Naive thymus-derived CD8-positive, alpha-beta T cell (primary cell): ENCODE measurements at regions not wholly inside any gene's neighbourhood (a gene's known extent, or its start where the extent isn't known, plus 50 kb on each side); places are given as distances from the start of the nearest gene placed in this dataset.

Experiments used
- ATAC-seq, 2 donors: fragments of 150-1000 bp; cut with Tn5 transposase in 1 of 2; sonication (Bioruptor Pico), chemical (Tn5 transposase) in 1 of 2; 1 replicate in 1 of 2; 2 replicates in 1 of 2; pipeline ENCODE4 v1.10.0; 2021; ENCODE audit warnings: mild to moderate bottlenecking in 2 of 2, moderate library complexity in 2 of 2
- POLR2A ChIA-PET: fragments of 350-600 bp; sonication (Branson Sonifier 250); formaldehyde crosslinking; loops from one replicate; lab custom pipeline; 2021; ENCODE audit warnings: antibody characterized with exemption; lab: Charles Lee
- DNase-seq, 10 donors: peaks; one replicate each; pipeline versions ENCODE4 v3.0.0 to v3.0.0-alpha.2; 2020 to 2022
- H3K27ac Mint-ChIP-seq, 10 donors: one replicate each; pipeline ENCODE4 v1.8.0; 2020 to 2022; ENCODE audit warnings: mild to moderate bottlenecking in 10 of 10, mixed read lengths in 10 of 10, moderate library complexity in 4 of 10, inconsistent platforms in 1 of 10
- H3K27me3 Mint-ChIP-seq, 5 donors: one replicate each; pipeline ENCODE4 v1.8.0; 2021 to 2022; ENCODE audit warnings: mixed read lengths in 5 of 5
- H3K36me3 Mint-ChIP-seq, 3 donors: one replicate each; pipeline ENCODE4 v1.8.0; 2020 to 2022; ENCODE audit warnings: mixed read lengths in 3 of 3, mild to moderate bottlenecking in 2 of 3, inconsistent platforms in 1 of 3
- H3K4me1 Mint-ChIP-seq, 4 donors: one replicate each; pipeline ENCODE4 v1.8.0; 2021 to 2022; ENCODE audit warnings: mixed read lengths in 4 of 4
- H3K4me3 Mint-ChIP-seq, 10 donors: one replicate each; pipeline ENCODE4 v1.8.0; 2020 to 2022; ENCODE audit warnings: mild to moderate bottlenecking in 10 of 10, mixed read lengths in 10 of 10, moderate library complexity in 6 of 10, inconsistent platforms in 1 of 10
- H3K9me3 Mint-ChIP-seq, 9 donors: one replicate each; pipeline ENCODE4 v1.8.0; 2020 to 2022; ENCODE audit warnings: mixed read lengths in 9 of 9, mild to moderate bottlenecking in 3 of 9, inconsistent platforms in 1 of 9, moderate library complexity in 1 of 9

DNA sequence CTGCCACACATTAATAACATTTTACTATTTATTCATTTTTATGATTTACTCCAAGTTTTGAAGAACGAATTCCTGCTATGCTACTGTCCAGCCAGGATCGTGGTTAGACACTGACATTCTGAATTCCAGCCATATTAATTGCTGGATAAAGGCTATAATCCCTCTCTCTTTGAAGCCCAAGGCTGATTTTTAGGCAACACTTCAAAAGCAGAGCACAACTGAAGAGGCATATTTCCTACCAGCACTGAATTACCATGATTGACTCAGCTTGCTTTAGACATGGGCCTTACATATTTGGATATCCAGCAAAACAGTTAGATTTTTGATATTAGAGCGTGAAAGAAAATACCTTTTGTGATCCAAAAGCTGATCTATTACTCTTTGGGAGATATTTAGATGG is 205.0 kb downstream of the ZIC1 start:
- POLR2A ChIA-PET = no interaction called here
- Mint-ChIP-seq H3K9me3 (peaks cover 0 to 6% (median 0%) of the 10 kb centered on the region in 9 donors), H3K27ac (no peak overlapping the region), H3K36me3 (no peaks in the 10 kb centered on the region), H3K4me3 (no peak overlapping the region), H3K27me3 (no peaks in the 10 kb centered on the region), H3K4me1 (no peaks in the 10 kb centered on the region)
- ATAC-seq (no peak), DNase-seq (no peak)

DNA sequence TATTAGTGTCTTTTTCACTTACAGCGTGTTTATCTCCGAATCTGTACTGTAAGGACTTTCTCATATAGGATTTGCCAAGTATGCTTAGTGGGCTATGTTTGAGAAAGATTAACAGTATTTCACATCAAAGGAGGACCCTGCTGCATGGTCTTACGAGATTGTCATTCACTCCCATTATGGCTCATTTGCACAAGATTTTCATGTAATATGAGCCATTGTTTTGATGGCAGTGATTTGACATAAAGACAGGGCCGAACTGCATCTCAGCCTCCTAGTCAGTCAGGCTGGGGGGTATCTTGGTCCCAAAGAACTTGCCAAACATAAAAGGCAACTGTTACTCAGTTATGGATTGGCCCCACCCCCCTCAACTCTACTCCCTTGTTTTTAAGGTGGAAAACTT is 205.9 kb downstream of the ZIC1 start:
- no peak for ATAC-seq
- Mint-ChIP-seq H3K9me3 (peaks cover 0 to 6% (median 0%) of the 10 kb centered on the region in 9 donors), H3K27me3 (no peaks in the 10 kb centered on the region), H3K27ac (no peak overlapping the region), H3K4me1 (no peaks in the 10 kb centered on the region), H3K36me3 (no peaks in the 10 kb centered on the region), H3K4me3 (no peak overlapping the region)
- POLR2A ChIA-PET = no interaction called here
- no peak for DNase-seq

DNA sequence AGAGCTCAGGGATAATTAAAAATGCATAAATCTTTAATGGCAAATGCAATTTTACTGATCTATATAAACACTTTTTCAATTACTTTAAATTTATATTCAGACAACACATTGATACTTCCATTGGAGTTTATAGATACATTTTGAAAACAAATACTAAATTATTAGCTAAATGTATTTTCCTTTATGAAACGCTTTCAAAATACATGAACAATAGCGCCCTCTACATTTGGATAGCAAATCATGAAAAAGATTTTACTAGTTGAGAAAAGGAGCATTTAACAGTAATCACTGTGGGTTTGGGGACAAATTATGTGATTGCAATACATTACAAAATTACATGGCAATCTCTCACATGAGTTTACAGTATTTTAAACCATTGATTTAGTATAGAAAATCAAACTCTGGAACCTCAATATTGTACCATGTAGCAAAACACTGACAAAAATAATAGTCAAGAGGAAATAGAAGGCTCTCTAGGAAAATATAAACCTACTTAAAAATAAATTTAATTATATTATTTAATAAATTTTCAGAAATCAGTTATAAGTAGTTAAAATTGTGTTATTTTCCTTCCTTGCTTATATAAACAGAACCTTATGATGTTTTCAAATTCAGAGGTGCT is 207.9 kb downstream of the ZIC1 start:
- Mint-ChIP-seq H3K9me3 (peaks cover 0 to 3% (median 0%) of the 10 kb centered on the region in 9 donors), H3K36me3 (no peaks in the 10 kb centered on the region), H3K4me1 (no peaks in the 10 kb centered on the region), H3K27me3 (no peaks in the 10 kb centered on the region), H3K4me3 (no peak overlapping the region), H3K27ac (no peak overlapping the region)
- ATAC-seq = no peak
- no peak for DNase-seq
- POLR2A ChIA-PET = no interaction called here

DNA sequence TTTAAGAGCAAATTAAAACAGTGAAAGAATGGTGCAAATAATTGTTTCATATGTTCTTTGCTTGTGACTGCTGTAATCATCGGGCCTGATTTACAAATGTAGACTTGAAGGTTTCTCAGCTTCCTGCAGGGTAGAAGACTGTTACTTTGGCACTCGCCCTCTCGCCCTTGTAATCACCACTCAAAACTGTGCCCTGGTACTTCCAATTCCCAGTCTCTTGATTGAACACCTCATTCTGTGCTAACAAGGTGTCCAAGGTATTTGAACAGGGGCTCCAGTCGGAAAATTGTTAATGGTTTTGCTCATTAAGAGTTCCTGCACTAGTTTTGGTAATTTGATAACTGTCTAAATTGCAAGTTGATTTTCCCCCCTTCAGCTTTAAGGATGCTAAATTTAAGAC is 209.5 kb downstream of the ZIC1 start:
- Mint-ChIP-seq H3K9me3 (peaks cover 0 to 10% (median 3%) of the 10 kb centered on the region in 9 donors), H3K27ac (no peak overlapping the region), H3K27me3 (peaks cover 0 to 3% (median 0%) of the 10 kb centered on the region in 5 donors), H3K4me3 (no peak overlapping the region), H3K4me1 (no peaks in the 10 kb centered on the region), H3K36me3 (no peaks in the 10 kb centered on the region)
- POLR2A ChIA-PET = no interaction called here
- ATAC-seq (no peak), DNase-seq (no peak)

DNA sequence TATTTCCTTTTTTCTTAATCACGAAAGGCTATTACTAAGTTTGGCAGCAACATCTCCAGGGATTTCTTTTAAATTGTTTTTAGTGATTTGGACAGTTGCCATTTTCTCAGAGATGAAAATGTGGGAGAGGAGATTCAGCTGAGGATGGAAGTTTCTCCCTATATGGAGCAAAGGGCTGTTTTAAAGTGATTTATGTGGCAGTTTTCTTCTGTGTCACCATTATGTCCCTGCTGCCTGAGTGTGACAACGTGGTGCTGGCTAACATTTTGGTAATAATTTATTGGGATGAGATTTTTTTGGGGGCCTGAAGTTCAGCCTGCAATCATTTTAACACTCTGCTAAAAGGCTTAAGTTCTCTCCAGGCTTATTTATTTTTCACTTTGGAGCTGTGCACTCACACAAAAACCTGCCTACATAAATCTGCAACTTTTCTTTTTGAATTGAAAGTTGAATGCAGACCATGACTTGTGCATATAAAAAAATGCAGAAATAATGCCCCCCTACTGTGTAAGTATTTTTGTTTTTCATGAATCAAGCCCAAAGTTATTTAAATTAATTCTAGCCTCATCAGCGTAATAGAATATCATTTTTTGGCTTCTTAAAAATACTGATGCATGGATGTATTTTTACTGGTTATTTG is 210.9 kb downstream of the ZIC1 start:
- Mint-ChIP-seq H3K27ac (no peak overlapping the region), H3K36me3 (no peaks in the 10 kb centered on the region), H3K4me3 (no peak overlapping the region), H3K9me3 (peaks cover 0 to 10% (median 3%) of the 10 kb centered on the region in 9 donors), H3K4me1 (no peaks in the 10 kb centered on the region), H3K27me3 (peaks cover 0 to 4% (median 0%) of the 10 kb centered on the region in 5 donors)
- ATAC-seq (no peak), DNase-seq (no peak)
- POLR2A ChIA-PET = no interaction called here

DNA sequence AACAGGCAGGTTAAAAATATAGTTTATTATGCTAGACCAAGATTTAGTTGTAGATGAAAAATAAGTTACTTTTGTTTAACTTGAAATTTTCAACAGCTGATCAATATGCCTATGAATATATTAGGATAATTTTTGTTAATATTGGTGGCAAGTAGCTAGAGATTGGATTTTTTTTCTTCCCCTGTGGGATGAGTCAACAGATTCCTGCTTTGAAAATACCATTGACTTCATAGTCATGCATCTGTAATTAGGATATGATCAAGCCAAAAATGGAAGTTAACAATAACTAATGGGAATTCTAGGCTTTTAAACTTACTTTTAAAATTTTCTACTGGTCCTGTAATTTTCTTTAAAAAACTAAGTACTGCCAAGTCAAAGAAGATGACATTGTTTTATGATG is 211.7 kb downstream of the ZIC1 start:
- no peak overlapping the region for H3K4me3 Mint-ChIP-seq
- no peak for DNase-seq
- ATAC-seq = no peak
- H3K27me3 Mint-ChIP-seq = peaks cover 0 to 4% (median 0%) of the 10 kb centered on the region in 5 donors
- H3K4me1 Mint-ChIP-seq = no peaks in the 10 kb centered on the region
- H3K36me3 Mint-ChIP-seq = no peaks in the 10 kb centered on the region
- H3K27ac Mint-ChIP-seq = no peak overlapping the region
- H3K9me3 Mint-ChIP-seq = peaks cover 0 to 10% (median 3%) of the 10 kb centered on the region in 9 donors
- POLR2A ChIA-PET = no interaction called here

DNA sequence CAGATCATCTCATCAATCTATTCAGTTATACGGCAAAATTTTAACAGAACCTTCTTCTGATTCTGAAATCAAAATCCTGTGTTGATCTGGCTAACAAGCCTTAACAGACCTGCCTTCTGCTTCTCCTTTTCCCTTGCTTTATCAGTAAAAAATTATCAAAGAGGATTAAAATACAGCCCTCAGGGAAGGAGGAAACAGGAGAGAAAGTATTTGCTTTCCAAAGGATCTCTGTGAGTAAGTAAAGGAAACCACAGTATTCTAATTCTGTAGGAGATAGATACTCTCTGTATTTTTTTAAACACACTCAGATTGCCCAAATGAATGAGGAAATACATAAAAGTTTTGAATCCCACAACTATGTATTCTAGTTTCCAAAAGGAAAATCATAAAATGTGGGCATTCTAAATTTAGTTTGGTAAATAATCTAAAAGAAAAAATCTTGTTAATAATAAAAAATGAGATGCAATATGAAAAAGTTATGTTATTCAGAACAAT is 221.8 kb downstream of the ZIC1 start:
- POLR2A ChIA-PET = no interaction called here
- Mint-ChIP-seq H3K27me3 (no peaks in the 10 kb centered on the region), H3K36me3 (no peaks in the 10 kb centered on the region), H3K9me3 (peaks cover 0 to 12% (median 5%) of the 10 kb centered on the region in 9 donors), H3K27ac (no peak overlapping the region), H3K4me1 (no peaks in the 10 kb centered on the region), H3K4me3 (no peak overlapping the region)
- no peak for ATAC-seq
- DNase-seq = no peak

DNA sequence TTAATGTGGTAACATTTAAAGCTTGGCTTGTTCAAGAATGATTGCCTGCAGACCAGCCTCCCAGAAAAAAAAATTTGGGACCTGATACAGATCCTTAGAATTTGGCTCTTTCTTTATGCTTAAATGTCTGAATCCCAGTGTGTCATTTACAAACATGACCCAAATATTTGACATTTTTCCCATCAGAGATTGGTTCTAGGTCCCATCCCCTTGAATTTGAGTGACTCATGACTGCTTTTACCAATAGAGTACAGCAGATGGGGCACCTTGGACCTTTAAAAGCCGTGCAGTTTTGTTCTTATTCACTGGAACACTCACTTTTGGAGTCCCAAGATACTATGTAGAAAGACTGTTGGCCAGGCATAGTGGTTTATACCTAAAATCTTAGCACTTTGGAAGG is 231.6 kb downstream of the ZIC1 start:
- DNase-seq = no peak
- no peak for ATAC-seq
- Mint-ChIP-seq H3K27ac (no peak overlapping the region), H3K4me3 (no peak overlapping the region), H3K4me1 (no peaks in the 10 kb centered on the region), H3K9me3 (peaks cover 10 to 45% (median 17%) of the 10 kb centered on the region in 9 donors), H3K36me3 (no peaks in the 10 kb centered on the region), H3K27me3 (peaks cover 0 to 4% (median 0%) of the 10 kb centered on the region in 5 donors)
- POLR2A ChIA-PET = no interaction called here

DNA sequence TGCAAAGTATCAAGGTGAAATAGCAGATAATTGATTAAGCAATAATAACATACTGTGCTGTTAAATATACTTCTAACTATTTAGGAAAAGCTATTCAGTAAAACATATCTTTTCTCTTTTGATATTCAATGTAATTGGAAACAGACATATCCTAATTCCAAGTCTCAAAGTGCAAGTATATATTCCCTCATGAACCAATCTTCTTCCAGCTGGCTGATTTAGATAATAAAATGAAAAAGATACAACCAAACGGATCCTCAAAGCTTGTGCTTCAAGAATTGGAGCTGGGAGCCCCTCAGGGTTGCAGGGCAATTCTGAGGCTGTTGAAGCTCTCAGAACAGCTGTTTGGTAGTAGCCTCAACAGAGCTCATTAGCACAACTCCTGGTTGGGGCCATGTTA is 236.6 kb downstream of the ZIC1 start:
- H3K4me1 Mint-ChIP-seq = no peaks in the 10 kb centered on the region
- H3K27me3 Mint-ChIP-seq = no peaks in the 10 kb centered on the region
- ATAC-seq (no peak), DNase-seq (no peak)
- POLR2A ChIA-PET = no interaction called here
- H3K4me3 Mint-ChIP-seq = no peak overlapping the region
- H3K27ac Mint-ChIP-seq = no peak overlapping the region
- H3K36me3 Mint-ChIP-seq = no peaks in the 10 kb centered on the region
- peaks cover 0 to 21% (median 5%) of the 10 kb centered on the region in 9 donors for H3K9me3 Mint-ChIP-seq

DNA sequence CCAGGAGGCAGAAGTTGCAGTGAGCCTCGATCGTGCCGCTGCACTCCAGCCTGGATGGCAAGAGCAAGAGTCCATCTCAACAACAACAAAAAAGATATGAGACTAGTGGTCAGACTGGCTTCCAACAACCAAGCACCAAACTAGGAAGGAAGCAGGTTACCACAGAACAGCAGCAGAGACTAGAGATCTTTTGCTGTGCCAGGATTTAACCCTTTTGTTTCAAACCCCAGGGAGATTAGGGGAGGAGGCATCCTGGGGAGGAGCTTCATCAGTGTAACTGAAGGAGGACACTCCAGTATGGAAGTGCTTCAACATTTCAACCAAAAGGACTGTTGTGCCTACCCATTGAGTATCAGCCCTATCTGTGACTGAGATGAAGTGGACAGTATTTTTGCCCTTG is 240.3 kb downstream of the ZIC1 start:
- Mint-ChIP-seq H3K27me3 (no peaks in the 10 kb centered on the region), H3K36me3 (no peaks in the 10 kb centered on the region), H3K27ac (no peak overlapping the region), H3K4me1 (peaks cover 0 to 2% (median 0%) of the 10 kb centered on the region in 4 donors), H3K9me3 (peaks cover 0 to 17% (median 5%) of the 10 kb centered on the region in 9 donors), H3K4me3 (no peak overlapping the region)
- no peak for DNase-seq
- ATAC-seq = no peak
- POLR2A ChIA-PET = no interaction called here

DNA sequence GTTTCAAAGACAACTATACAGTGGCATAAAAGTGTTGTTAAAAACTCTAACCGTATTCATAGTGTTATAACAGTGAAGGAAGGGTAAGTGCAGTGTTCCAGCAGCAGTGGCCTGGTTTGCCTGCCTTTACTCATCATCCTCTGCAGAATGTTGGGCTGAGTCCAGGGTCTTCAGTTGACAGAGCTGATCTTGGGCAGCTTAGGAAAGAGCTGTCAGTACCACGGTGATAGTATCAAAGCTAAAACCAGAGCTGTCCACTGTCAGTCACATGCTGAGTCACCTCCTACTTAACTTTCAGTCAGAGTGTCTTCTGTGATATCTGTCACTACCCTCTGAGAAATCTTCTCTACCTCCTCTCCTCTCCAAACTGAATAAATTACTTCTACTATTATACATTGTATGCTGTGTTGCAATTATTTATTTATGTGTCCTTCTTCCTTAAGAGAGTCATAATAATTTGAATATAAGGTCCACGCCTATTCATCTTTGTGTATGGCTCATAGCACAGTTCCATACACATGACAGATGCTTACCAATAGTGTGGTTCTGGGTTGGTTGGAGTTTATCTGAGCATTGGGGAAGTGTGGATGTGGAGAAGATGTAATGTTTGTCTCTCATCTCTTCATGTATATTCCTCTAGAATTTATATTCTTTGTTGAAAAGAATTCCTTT is 242.1 kb downstream of the ZIC1 start:
- no peak overlapping the region for H3K4me3 Mint-ChIP-seq
- no peak overlapping the region for H3K27ac Mint-ChIP-seq
- H3K27me3 Mint-ChIP-seq = no peaks in the 10 kb centered on the region
- DNase-seq (no peak), ATAC-seq (no peak)
- H3K4me1 Mint-ChIP-seq = peaks cover 0 to 2% (median 0%) of the 10 kb centered on the region in 4 donors
- POLR2A ChIA-PET = no interaction called here
- H3K36me3 Mint-ChIP-seq = no peaks in the 10 kb centered on the region
- peaks cover 0 to 17% (median 6%) of the 10 kb centered on the region in 9 donors for H3K9me3 Mint-ChIP-seq

DNA sequence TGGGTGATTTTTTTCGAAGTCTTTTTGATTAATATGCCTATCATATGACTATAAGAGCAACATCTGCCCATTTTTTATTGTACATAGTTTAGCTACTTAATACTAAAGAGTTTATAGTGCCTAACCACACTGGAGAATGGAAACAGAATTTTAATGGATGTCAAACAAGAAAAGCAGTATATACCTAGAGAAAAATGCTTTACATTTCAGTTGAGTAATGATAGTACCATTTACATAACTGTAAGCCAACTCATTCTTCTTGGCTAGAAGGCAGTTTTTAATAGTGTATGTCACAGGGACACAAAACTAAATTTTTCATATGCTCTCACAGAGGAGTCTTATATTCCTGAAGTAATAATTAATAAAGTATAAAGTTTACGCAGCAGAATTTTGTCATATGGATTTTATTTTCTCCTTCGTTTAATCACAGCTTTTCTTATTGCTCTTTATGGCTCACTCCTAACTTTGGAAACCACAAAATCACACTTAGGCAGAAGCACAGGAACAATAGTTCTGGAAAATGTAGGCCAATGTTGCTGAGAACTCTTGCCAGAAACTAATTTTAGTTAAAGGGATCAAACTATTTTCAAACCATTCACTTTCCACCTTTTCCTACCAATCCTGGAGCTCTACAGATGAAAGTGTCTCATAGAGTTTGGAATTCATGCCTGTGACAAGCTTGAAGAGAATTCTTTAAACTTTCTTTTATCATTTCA is 243.6 kb downstream of the ZIC1 start:
- H3K9me3 Mint-ChIP-seq = peaks cover 0 to 13% (median 4%) of the 10 kb centered on the region in 9 donors
- H3K27ac Mint-ChIP-seq = no peak overlapping the region
- POLR2A ChIA-PET = no interaction called here

More for the DNA sequence above, 243.6 kb downstream of the ZIC1 start:
- ATAC-seq = no peak
- Mint-ChIP-seq H3K27me3 (no peaks in the 10 kb centered on the region), H3K4me3 (no peak overlapping the region), H3K36me3 (no peaks in the 10 kb centered on the region), H3K4me1 (peaks cover 0 to 2% (median 0%) of the 10 kb centered on the region in 4 donors)
- no peak for DNase-seq
